HepG2 (cell line): ENCODE measurements at regions not wholly inside any gene's neighbourhood (a gene's known extent, or its start where the extent isn't known, plus 50 kb on each side); places are given as distances from the start of the nearest gene placed in this dataset.

Experiments used
- ATAC-seq: fragments of 200-7000 bp; cut with Tn5 transposase; 3 replicates; pipeline ENCODE4 v1.9.1; 2020; ENCODE audit warnings: mild to moderate bottlenecking, moderate library complexity
- BruUV-seq: library from RNA; stranded (reverse); fragments of 400-500 nt; replicated peaks from 2 replicates; lab custom pipeline; 2021; lab: Mats Ljungman, UMichigan
- CTCF ChIA-PET: fragments of 300-600 bp; formaldehyde crosslinking; extraction: SDS; loops from one replicate; lab custom pipeline; 2021; ENCODE audit warnings: low total read pairs, inconsistent platforms, low intra/inter-chr PET ratio; lab: Yijun Ruan, JAX
- POLR2A ChIA-PET: fragments of 350-600 bp; sonication (Branson Sonifier 250); formaldehyde crosslinking; loops from one replicate; lab custom pipeline; 2020; ENCODE audit warnings: antibody characterized with exemption, inconsistent platforms; lab: Yijun Ruan, JAX
- DNase-seq: peaks from one replicate; pipeline ENCODE4 v3.0.0-alpha.2; 2015; ENCODE audit warnings: low spot score
- FAIRE-seq: peaks from 3 replicates; lab custom pipeline; 2011; peaks lifted over from hg19 to GRCh38; lab: Jason Lieb, UNC
- H2AFZ ChIP-seq: one replicate; pipeline ENCODE4 v1.6.1; 2011; ENCODE audit warnings: low read length, inconsistent platforms
- H3K27ac ChIP-seq: fragments of 300-600 bp; 3 replicates; pipeline ENCODE4 v1.8.0; 2011; ENCODE audit warnings: mixed run types, mild to moderate bottlenecking, mixed read lengths, low read length, inconsistent platforms; ENCODE audit not compliant: insufficient read depth; ENCODE audit errors: extremely low read length
- H3K27me3 ChIP-seq, 2 experiments: fragments of 200-600 bp in 1 of 2; 2 replicates in 1 of 2; 3 replicates in 1 of 2; pipeline versions ENCODE4 v1.6.0 to v1.8.0; 2011; ENCODE audit warnings: low read length in 2 of 2, mild to moderate bottlenecking in 2 of 2, moderate library complexity in 2 of 2, inconsistent platforms in 1 of 2; ENCODE audit not compliant: insufficient read depth in 2 of 2, control insufficient read depth in 1 of 2
- H3K36me3 ChIP-seq, 2 experiments: fragments of 200-600 bp in 1 of 2; replicated peaks in 1 of 2; 2 replicates in 1 of 2; 3 replicates in 1 of 2; pipeline versions ENCODE4 v1.5.1 to v1.8.0; 2011; ENCODE audit warnings: low read length in 2 of 2, inconsistent platforms in 1 of 2; ENCODE audit not compliant: insufficient read depth in 2 of 2, control insufficient read depth in 1 of 2
- H3K4me1 ChIP-seq: 2 replicates; pipeline ENCODE4 v1.5.1; 2012; ENCODE audit warnings: low read length, inconsistent platforms; ENCODE audit not compliant: insufficient read depth
- H3K4me2 ChIP-seq: 2 replicates; pipeline ENCODE4 v1.6.0; 2011; ENCODE audit warnings: low read depth, low read length, inconsistent platforms
- H3K4me3 ChIP-seq, 3 experiments: fragments of 200-600 bp in 1 of 3; sonication (generic), shearing (Covaris generic) in 1 of 3; replicated peaks in 1 of 3; 2 replicates each; pipeline ENCODE4 v1.5.1; 2011 to 2016; ENCODE audit warnings: low read length in 3 of 3, inconsistent platforms in 2 of 3, low read depth in 2 of 3, mild to moderate bottlenecking in 2 of 3, control low read depth in 1 of 3, mixed read lengths in 1 of 3; ENCODE audit not compliant: insufficient read depth in 1 of 3
- H3K79me2 ChIP-seq: one replicate; pipeline ENCODE4 v1.6.1; 2011; ENCODE audit warnings: low read length, inconsistent platforms; ENCODE audit not compliant: insufficient read depth
- H3K9ac ChIP-seq: 2 replicates; pipeline ENCODE4 v1.6.0; 2011; ENCODE audit warnings: mild to moderate bottlenecking, low read depth, low read length, inconsistent platforms; ENCODE audit not compliant: insufficient read depth
- H3K9me3 ChIP-seq: 2 replicates; pipeline ENCODE4 v1.5.1; 2012; ENCODE audit warnings: mild to moderate bottlenecking, low read length
- H4K20me1 ChIP-seq: 2 replicates; pipeline ENCODE4 v1.6.0; 2011; ENCODE audit warnings: inconsistent platforms, mild to moderate bottlenecking, low read length, moderate library complexity; ENCODE audit not compliant: insufficient read depth
- HMGA1 ChIP-seq: sonication (generic); formaldehyde crosslinking; conservative IDR thresholded peaks from 2 replicates; pipeline ENCODE4 v1.4.0; 2020; ENCODE audit warnings: missing genetic modification reagents
- KLF11 ChIP-seq: IDR thresholded peaks from 2 replicates; pipeline ENCODE4 v1.6.1; 2016; ENCODE audit warnings: missing compliant biosample characterization
- SPEN ChIP-seq: sonication (generic); formaldehyde crosslinking; IDR thresholded peaks from 2 replicates; pipeline ENCODE4 v1.5.1; 2020; ENCODE audit warnings: low read depth, mild to moderate bottlenecking, missing genetic modification reagents
- ZNF512 ChIP-seq: sonication (generic); formaldehyde crosslinking; IDR thresholded peaks from 2 replicates; pipeline ENCODE4 v1.4.0; 2020; ENCODE audit warnings: mild to moderate bottlenecking, missing genetic modification reagents
- WGBS: methylation state at CpG from one replicate; pipeline ENCODE4 v1.1.6; 2017; ENCODE audit warnings: low lambda C conversion rate; 5-methylcytosine and 5-hydroxymethylcytosine counted together
- in situ Hi-C: cut with HindIII; loops from 2 replicates; pipeline ENCODE4 v1.10.0; 2017; ENCODE audit warnings: low pct_unique_long_range_greater_than_20kb; ENCODE audit not compliant: extremely low pct_ligation_motif_present
- intact Hi-C: fragments of 100-400 bp; cut with micrococcal nuclease; formaldehyde crosslinking; loops from one replicate; pipeline ENCODE4 v1.10.0; 2022; ENCODE audit not compliant: unreplicated experiment
- TF ChIP-seq, protein P1 (sequence below): sonication (generic); formaldehyde crosslinking; IDR thresholded peaks from 2 replicates; pipeline ENCODE4 v1.4.0; 2020; ENCODE audit warnings: mild to moderate bottlenecking, missing genetic modification reagents

DNA sequence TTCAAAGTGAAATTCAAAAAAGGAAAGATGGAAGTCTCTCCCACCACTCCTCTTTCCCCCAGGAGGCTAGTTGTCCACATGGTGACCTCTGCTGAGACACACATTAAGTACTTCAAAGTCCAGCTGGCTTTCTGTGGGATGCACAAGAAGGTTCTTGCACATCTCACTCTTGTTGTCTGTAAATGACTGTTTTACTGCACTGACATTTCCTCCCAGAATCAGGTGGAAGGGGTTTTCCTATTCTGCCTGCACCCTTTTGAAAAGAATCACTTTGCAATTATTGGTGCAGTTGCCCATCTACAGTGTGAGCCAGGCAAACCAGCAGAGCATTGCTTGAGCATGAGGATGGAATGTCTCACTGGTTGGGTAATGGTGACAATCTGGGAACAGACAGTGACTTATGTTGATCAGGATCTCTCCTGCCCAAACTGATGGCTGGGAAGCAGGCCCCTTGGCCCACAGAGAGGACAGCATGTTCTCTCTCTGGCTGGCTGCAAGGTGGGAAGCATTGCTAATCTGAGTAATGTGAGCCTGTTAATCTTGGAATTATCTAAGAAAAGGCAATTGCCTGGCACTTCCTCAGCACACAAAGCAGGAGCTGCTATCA lies 347.7 kb upstream of the SATB1 start:
- Histone ChIP-seq H3K27ac (no peak overlapping the region), H3K4me3 (no peak overlapping the region), H3K4me1 (no peaks in the 10 kb centered on the region), H3K4me2 (no peak overlapping the region), H3K27me3 (no peaks in the 10 kb centered on the region), H4K20me1 (no peaks in the 10 kb centered on the region), H3K9ac (no peak overlapping the region), H2AFZ (no peak overlapping the region), H3K79me2 (no peaks in the 10 kb centered on the region), H3K9me3 (no peaks in the 10 kb centered on the region), H3K36me3 (no peaks in the 10 kb centered on the region)
- in situ Hi-C loops = no loop called here
- no peak for ATAC-seq
- no peak for FAIRE-seq
- ChIA-PET POLR2A (no interaction called here), CTCF (no interaction called here)
- TF ChIP-seq HMGA1 (no peak), SPEN (CRISPR knock-in tag) (no peak), ZNF512 (no peak)
- no peak for DNase-seq
- BruUV-seq = no TSS peak
- intact Hi-C loops = no loop called here

- BruUV-seq = no TSS peak
- 0% methylated on average over 1 of the region's 1 CpG for WGBS
- Histone ChIP-seq H3K4me3 (no peak overlapping the region), H3K9ac (no peak overlapping the region), H3K36me3 (no peaks in the 10 kb centered on the region), H3K4me1 (no peaks in the 10 kb centered on the region), H4K20me1 (no peaks in the 10 kb centered on the region), H3K4me2 (no peak overlapping the region), H3K9me3 (no peaks in the 10 kb centered on the region), H3K27ac (no peak overlapping the region), H3K79me2 (no peaks in the 10 kb centered on the region), H2AFZ (no peak overlapping the region), H3K27me3 (no peaks in the 10 kb centered on the region)
- TF ChIP-seq, protein P1, sequence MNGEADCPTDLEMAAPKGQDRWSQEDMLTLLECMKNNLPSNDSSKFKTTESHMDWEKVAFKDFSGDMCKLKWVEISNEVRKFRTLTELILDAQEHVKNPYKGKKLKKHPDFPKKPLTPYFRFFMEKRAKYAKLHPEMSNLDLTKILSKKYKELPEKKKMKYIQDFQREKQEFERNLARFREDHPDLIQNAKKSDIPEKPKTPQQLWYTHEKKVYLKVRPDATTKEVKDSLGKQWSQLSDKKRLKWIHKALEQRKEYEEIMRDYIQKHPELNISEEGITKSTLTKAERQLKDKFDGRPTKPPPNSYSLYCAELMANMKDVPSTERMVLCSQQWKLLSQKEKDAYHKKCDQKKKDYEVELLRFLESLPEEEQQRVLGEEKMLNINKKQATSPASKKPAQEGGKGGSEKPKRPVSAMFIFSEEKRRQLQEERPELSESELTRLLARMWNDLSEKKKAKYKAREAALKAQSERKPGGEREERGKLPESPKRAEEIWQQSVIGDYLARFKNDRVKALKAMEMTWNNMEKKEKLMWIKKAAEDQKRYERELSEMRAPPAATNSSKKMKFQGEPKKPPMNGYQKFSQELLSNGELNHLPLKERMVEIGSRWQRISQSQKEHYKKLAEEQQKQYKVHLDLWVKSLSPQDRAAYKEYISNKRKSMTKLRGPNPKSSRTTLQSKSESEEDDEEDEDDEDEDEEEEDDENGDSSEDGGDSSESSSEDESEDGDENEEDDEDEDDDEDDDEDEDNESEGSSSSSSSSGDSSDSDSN = no peak
- TF ChIP-seq KLF11 (CRISPR knock-in tag) = no peak
- intact Hi-C loops = no loop called here
- in situ Hi-C loops = no loop called here
- POLR2A ChIA-PET = no interaction called here
- ATAC-seq = no peak
- DNase-seq = no peak
- FAIRE-seq = no peak
- CTCF ChIA-PET = no interaction called here
Measured at GRCh38 chr3:18771931-18772330, 346.8 kb upstream of the SATB1 start.
